K562 (cell line): ENCODE measurements at regions not wholly inside any gene's neighbourhood (a gene's known extent, or its start where the extent isn't known, plus 50 kb on each side); places are given as distances from the start of the nearest gene placed in this dataset.

Source experiments
- ATAC-seq: fragments of 200-7000 bp; cut with Tn5 transposase; 3 replicates; pipeline ENCODE4 v1.9.1; 2020; ENCODE audit warnings: moderate library complexity
- BruUV-seq: library from RNA; stranded (reverse); fragments of 400-500 nt; replicated peaks from 2 replicates; lab custom pipeline; 2021; lab: Mats Ljungman, UMichigan
- CTCF ChIA-PET: fragments of 300-600 bp; formaldehyde crosslinking; extraction: SDS; loops from one replicate; lab custom pipeline; 2021; ENCODE audit warnings: low intra/inter-chr PET ratio; lab: Yijun Ruan, JAX
- POLR2A ChIA-PET: fragments of 300-600, 350-650 bp; sonication (Branson Sonifier 250); formaldehyde crosslinking; extraction: SDS; loops from one replicate; lab custom pipeline; 2021; ENCODE audit warnings: antibody characterized with exemption, inconsistent platforms; lab: Yijun Ruan, JAX
- DNase-seq, 4 experiments: peaks; one replicate each; pipeline versions ENCODE4 v3.0.0 to v3.0.0-alpha.2; 2011 to 2018; ENCODE audit warnings: low spot score in 3 of 4, mixed read lengths in 3 of 4; ENCODE audit errors: extremely low read depth in 1 of 4
- FAIRE-seq: peaks from 2 replicates; lab custom pipeline; 2011; peaks lifted over from hg19 to GRCh38; lab: Jason Lieb, UNC
- H2AFZ ChIP-seq: 2 replicates; pipeline ENCODE4 v1.6.0; 2011; ENCODE audit warnings: low read depth, low read length, control low read depth, inconsistent platforms
- H3K27ac ChIP-seq: fragments of 200-600 bp; 3 replicates; pipeline ENCODE4 v1.8.0; 2011; ENCODE audit warnings: low read depth, mild to moderate bottlenecking, control low read depth, inconsistent platforms, low read length, moderate library complexity, mixed read lengths; ENCODE audit errors: extremely low read depth
- H3K27me3 ChIP-seq, 2 experiments: fragments of 300-600 bp in 1 of 2; 2 replicates in 1 of 2; 3 replicates in 1 of 2; pipeline versions ENCODE4 v1.6.0 to v1.8.0; 2011; ENCODE audit warnings: inconsistent platforms in 2 of 2, low read length in 2 of 2, mild to moderate bottlenecking in 1 of 2, mixed read lengths in 1 of 2, moderate library complexity in 1 of 2; ENCODE audit not compliant: control insufficient read depth in 2 of 2, insufficient read depth in 2 of 2
- H3K36me3 ChIP-seq: fragments of 300-600 bp; 3 replicates; pipeline ENCODE4 v1.8.0; 2011; ENCODE audit warnings: mild to moderate bottlenecking, low read length, inconsistent platforms; ENCODE audit not compliant: control insufficient read depth, insufficient read depth
- H3K4me1 ChIP-seq, 2 experiments: fragments of 200-600 bp in 1 of 2; replicated peaks in 1 of 2; 2 replicates in 1 of 2; 3 replicates in 1 of 2; pipeline versions ENCODE4 v1.5.1 to v1.8.0; 2011; ENCODE audit warnings: inconsistent platforms in 2 of 2, low read length in 2 of 2, mild to moderate bottlenecking in 1 of 2, mixed read lengths in 1 of 2, moderate library complexity in 1 of 2; ENCODE audit not compliant: control insufficient read depth in 2 of 2, insufficient read depth in 2 of 2
- H3K4me2 ChIP-seq: 2 replicates; pipeline ENCODE4 v1.6.1; 2011; ENCODE audit warnings: low read length, control low read depth, inconsistent platforms, mixed read lengths; ENCODE audit not compliant: insufficient read depth
- H3K4me3 ChIP-seq: fragments of 200-600 bp; sonication (generic), shearing (Covaris generic); 2 replicates; pipeline ENCODE4 v1.5.1; 2016; ENCODE audit warnings: control low read depth, inconsistent platforms
- H3K79me2 ChIP-seq: fragments of 200-600 bp; 3 replicates; pipeline ENCODE4 v1.8.0; 2011; ENCODE audit warnings: low read length, inconsistent platforms; ENCODE audit not compliant: control insufficient read depth, insufficient read depth
- H3K9ac ChIP-seq, 2 experiments: 2 replicates each; pipeline versions ENCODE4 v1.6.0 to v1.6.1; 2011; ENCODE audit warnings: low read depth in 2 of 2, low read length in 2 of 2, control low read depth in 1 of 2, inconsistent platforms in 1 of 2, mild to moderate bottlenecking in 1 of 2, mixed read lengths in 1 of 2; ENCODE audit not compliant: insufficient read depth in 1 of 2
- H3K9me1 ChIP-seq: one replicate; pipeline ENCODE4 v1.6.0; 2011; ENCODE audit warnings: inconsistent platforms, mild to moderate bottlenecking, low read length, moderate library complexity; ENCODE audit not compliant: control insufficient read depth, insufficient read depth
- H3K9me3 ChIP-seq: replicated peaks from 2 replicates; pipeline ENCODE4 v1.5.1; 2011; ENCODE audit warnings: low read depth, low read length, inconsistent platforms; ENCODE audit not compliant: control insufficient read depth, insufficient read depth
- H4K20me1 ChIP-seq: replicated peaks from 2 replicates; pipeline ENCODE4 v1.6.1; 2011; ENCODE audit warnings: low read length, inconsistent platforms, mixed read lengths; ENCODE audit not compliant: control insufficient read depth, insufficient read depth
- C11orf30 ChIP-seq: fragments of 450-650 bp; IDR thresholded peaks from 2 replicates; pipeline ENCODE4 v1.6.1; 2016; ENCODE audit warnings: low read depth, mild to moderate bottlenecking
- DMBX1 ChIP-seq: fragments of 250-450 bp; sonication (Bioruptor Pico); IDR thresholded peaks from 2 replicates; pipeline ENCODE4 v1.8.0; 2022; ENCODE audit warnings: inconsistent platforms, mild to moderate bottlenecking, moderate library complexity, borderline replicate concordance
- FOSL1 ChIP-seq: fragments of 200-800 bp; sonication (Bioruptor generic); conservative IDR thresholded peaks from 2 replicates; pipeline ENCODE4 v1.6.1; 2016; ENCODE audit warnings: missing genetic modification characterization, missing compliant biosample characterization
- FOXA1 ChIP-seq: fragments of 450-650 bp; IDR thresholded peaks from 2 replicates; pipeline ENCODE4 v1.6.1; 2016; ENCODE audit warnings: mild to moderate bottlenecking, borderline replicate concordance
- FOXO4 ChIP-seq: fragments of 450-650 bp; formaldehyde crosslinking; IDR thresholded peaks from 2 replicates; pipeline ENCODE4 v1.4.0; 2020; ENCODE audit warnings: mild to moderate bottlenecking, moderate library complexity
- HDGF ChIP-seq: fragments of 450-650 bp; IDR thresholded peaks from 2 replicates; pipeline ENCODE4 v1.6.1; 2016
- IFI16 ChIP-seq: fragments of 250-450 bp; sonication (Bioruptor Pico); IDR thresholded peaks from 2 replicates; pipeline ENCODE4 v2.1.2; 2022; ENCODE audit warnings: mild to moderate bottlenecking, inconsistent platforms
- NCOA2 ChIP-seq, 2 experiments: fragments of 450-650 bp; IDR thresholded peaks; 2 replicates each; pipeline ENCODE4 v1.6.1; 2018; ENCODE audit warnings: mild to moderate bottlenecking in 2 of 2, moderate library complexity in 1 of 2; ENCODE audit not compliant: partially characterized antibody in 2 of 2
- NFXL1 ChIP-seq: fragments of 450-650 bp; formaldehyde crosslinking; IDR thresholded peaks from 2 replicates; pipeline ENCODE4 v1.4.0; 2021; ENCODE audit warnings: mild to moderate bottlenecking
- PATZ1 ChIP-seq: fragments of 250-450 bp; sonication (Bioruptor Pico); IDR thresholded peaks from 2 replicates; pipeline ENCODE4 v1.5.0; 2020; ENCODE audit warnings: mild to moderate bottlenecking, borderline replicate concordance
- PTBP1 ChIP-seq: fragments of 200-400 bp; formaldehyde crosslinking; IDR thresholded peaks from 2 replicates; pipeline ENCODE4 v1.6.1; 2017; ENCODE audit warnings: low read depth, low read length
- PTRF ChIP-seq: fragments of 450-650 bp; IDR thresholded peaks from 2 replicates; pipeline ENCODE4 v1.6.1; 2016; ENCODE audit warnings: mild to moderate bottlenecking, missing genetic modification characterization, missing compliant biosample characterization
- RHOXF2B ChIP-seq: fragments of 250-450 bp; sonication (Bioruptor Pico); conservative IDR thresholded peaks from 2 replicates; pipeline ENCODE4 v1.5.1; 2021
- TRIM24 ChIP-seq, 2 experiments: fragments of 450-650 bp; IDR thresholded peaks; 2 replicates each; pipeline ENCODE4 v1.6.1; 2016
- XRCC4 ChIP-seq: IDR thresholded peaks from one replicate; pipeline ENCODE4 v1.6.1; 2011; ENCODE audit not compliant: insufficient read depth, insufficient read length; ENCODE audit errors: extremely low read depth
- ZNF316 ChIP-seq: fragments of 450-650 bp; IDR thresholded peaks from 2 replicates; pipeline ENCODE4 v1.6.1; 2016
- ZNF445 ChIP-seq: fragments of 250-450 bp; sonication (Bioruptor Pico); IDR thresholded peaks from 2 replicates; pipeline ENCODE4 v1.4.0; 2020; ENCODE audit warnings: low read depth, mild to moderate bottlenecking, moderate library complexity
- ZSCAN29 ChIP-seq: fragments of 450-650 bp; IDR thresholded peaks from 2 replicates; pipeline ENCODE4 v1.6.1; 2017
- WGBS: fragments of 100-300 bp; shearing (Covaris generic); methylation state at CpG from one replicate; pipeline ENCODE4 v1.1.6; 2016; ENCODE audit warnings: low coverage, mixed read lengths; ENCODE audit not compliant: insufficient coverage; ENCODE audit errors: missing lambda C conversion rate; 5-methylcytosine and 5-hydroxymethylcytosine counted together
- in situ Hi-C: fragments of 300-500 bp; cut with MboI; formaldehyde crosslinking; loops from 4 replicates; pipeline ENCODE4 v1.15.0; 2018; ENCODE audit warnings: inconsistent platforms, mixed read lengths
- intact Hi-C: fragments of 100-400 bp; cut with micrococcal nuclease; formaldehyde crosslinking; loops from 2 replicates; pipeline ENCODE4 v1.14.2; 2022
- TF ChIP-seq, protein P1 (sequence below): fragments of 450-650 bp; IDR thresholded peaks from 2 replicates; pipeline ENCODE4 v1.6.1; 2016; ENCODE audit warnings: borderline replicate concordance
- TF ChIP-seq, protein P2 (sequence below): sonication (generic); formaldehyde crosslinking; IDR thresholded peaks from 2 replicates; pipeline ENCODE4 v1.8.0; 2022; ENCODE audit warnings: mild to moderate bottlenecking, missing genetic modification reagents

DNA sequence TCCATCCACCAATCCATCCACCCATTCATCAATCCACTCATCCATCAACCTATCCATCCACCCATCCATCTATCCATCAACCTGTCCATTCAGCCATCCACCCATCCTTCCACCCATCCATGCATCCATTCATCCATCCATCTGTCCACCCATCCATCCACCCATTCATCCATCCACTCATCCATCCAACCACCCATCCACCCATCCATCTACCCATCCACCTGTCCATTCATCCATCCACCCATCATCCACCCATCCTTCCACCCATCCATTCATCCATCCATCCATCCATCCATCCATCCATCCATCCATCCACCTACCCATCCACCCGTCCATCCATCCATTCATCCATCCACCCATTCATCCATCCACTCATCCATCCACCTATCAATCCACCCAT is 195.8 kb downstream of the NXNL2 start (continued):
- TF ChIP-seq FOXA1 (no peak), C11orf30 (no peak), ZNF445 (no peak), ZSCAN29 (no peak), DMBX1 (CRISPR knock-in tag) (no peak), NFXL1 (CRISPR knock-in tag) (no peak), NCOA2 (IDR thresholded peaks at IDR 0.05; ENCODE audit: partially characterized antibody in 2 of 2) (no peak), PTRF (tag) (no peak), XRCC4 (no peak)

DNA sequence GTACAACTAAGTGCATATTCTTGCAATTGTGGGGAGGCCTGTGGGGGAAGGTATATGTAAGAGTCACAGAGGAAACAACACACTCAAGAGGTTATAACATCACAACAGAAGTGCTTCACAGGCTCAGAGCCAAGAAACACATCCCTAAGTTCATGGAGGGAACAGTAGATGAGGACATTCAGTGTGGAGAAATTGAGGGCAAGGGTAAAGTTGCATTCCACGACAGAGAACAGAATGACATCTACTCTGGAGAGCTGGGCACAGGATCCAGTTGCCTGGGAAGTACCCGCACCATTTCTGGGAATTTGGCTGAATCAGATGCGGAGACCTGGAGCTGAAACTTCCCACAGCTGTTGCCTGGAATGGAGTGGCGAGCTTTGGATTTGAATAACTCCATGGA is 197.2 kb downstream of the NXNL2 start:
- intact Hi-C loops (no loop called here), in situ Hi-C loops (no loop called here)
- ChIA-PET POLR2A (no interaction called here), CTCF (no interaction called here)
- no peak overlapping the region for H3K27ac ChIP-seq
- H3K79me2 ChIP-seq = no peaks in the 10 kb centered on the region
- no peak overlapping the region for H3K4me2 ChIP-seq
- H3K36me3 ChIP-seq = no peaks in the 10 kb centered on the region
- FAIRE-seq = no peak
- DNase-seq = no peak
- no TSS peak for BruUV-seq
- peaks cover 2 to 3% of the 10 kb centered on the region in 2 experiments; a peak in 2 of 5 replicates for H3K27me3 ChIP-seq
- H3K9me3 ChIP-seq = no peaks in the 10 kb centered on the region
- no peaks in the 10 kb centered on the region for H3K4me1 ChIP-seq
- no peak for ATAC-seq
- H2AFZ ChIP-seq = no peak overlapping the region
- WGBS = 3% methylated on average over 3 of the region's 4 CpGs
- no peak overlapping the region for H3K4me3 ChIP-seq
- no peaks in the 10 kb centered on the region for H4K20me1 ChIP-seq
- H3K9me1 ChIP-seq = no peaks in the 10 kb centered on the region
- no peak overlapping the region for H3K9ac ChIP-seq
- TF ChIP-seq HDGF (no peak), TRIM24 (IDR thresholded peaks at IDR 0.05) (no peak), FOXO4 (CRISPR knock-in tag) (no peak), IFI16 (CRISPR knock-in tag) (no peak), FOSL1 (no peak), PTBP1 (no peak), RHOXF2B (CRISPR knock-in tag) (no peak), ZNF316 (no peak), PATZ1 (CRISPR knock-in tag) (no peak)
- TF ChIP-seq, protein P1, sequence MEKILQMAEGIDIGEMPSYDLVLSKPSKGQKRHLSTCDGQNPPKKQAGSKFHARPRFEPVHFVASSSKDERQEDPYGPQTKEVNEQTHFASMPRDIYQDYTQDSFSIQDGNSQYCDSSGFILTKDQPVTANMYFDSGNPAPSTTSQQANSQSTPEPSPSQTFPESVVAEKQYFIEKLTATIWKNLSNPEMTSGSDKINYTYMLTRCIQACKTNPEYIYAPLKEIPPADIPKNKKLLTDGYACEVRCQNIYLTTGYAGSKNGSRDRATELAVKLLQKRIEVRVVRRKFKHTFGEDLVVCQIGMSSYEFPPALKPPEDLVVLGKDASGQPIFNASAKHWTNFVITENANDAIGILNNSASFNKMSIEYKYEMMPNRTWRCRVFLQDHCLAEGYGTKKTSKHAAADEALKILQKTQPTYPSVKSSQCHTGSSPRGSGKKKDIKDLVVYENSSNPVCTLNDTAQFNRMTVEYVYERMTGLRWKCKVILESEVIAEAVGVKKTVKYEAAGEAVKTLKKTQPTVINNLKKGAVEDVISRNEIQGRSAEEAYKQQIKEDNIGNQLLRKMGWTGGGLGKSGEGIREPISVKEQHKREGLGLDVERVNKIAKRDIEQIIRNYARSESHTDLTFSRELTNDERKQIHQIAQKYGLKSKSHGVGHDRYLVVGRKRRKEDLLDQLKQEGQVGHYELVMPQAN = no peak
- TF ChIP-seq, protein P2, sequence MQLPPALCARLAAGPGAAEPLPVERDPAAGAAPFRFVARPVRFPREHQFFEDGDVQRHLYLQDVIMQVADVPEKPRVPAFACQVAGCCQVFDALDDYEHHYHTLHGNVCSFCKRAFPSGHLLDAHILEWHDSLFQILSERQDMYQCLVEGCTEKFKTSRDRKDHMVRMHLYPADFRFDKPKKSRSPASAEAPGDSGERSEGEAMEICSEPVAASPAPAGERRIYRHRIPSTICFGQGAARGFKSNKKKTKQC (CRISPR knock-in tag) = no peak
